H1 (cell line): ENCODE measurements at regions not wholly inside any gene's neighbourhood (a gene's known extent, or its start where the extent isn't known, plus 50 kb on each side); places are given as distances from the start of the nearest gene placed in this dataset.

Source experiments
- CBX8 ChIP-seq: fragments of 300-800, 300-1000 bp; sonication (generic); IDR thresholded peaks from 2 replicates; pipeline ENCODE4 v1.7.1; 2016; ENCODE audit warnings: low read depth, low read length, borderline replicate concordance
- CTCF ChIP-seq, 3 experiments: IDR thresholded peaks; 1 replicate in 2 of 3; 2 replicates in 1 of 3; pipeline versions ENCODE4 v1.5.1 to v1.6.1; 2011; ENCODE audit warnings: low read length in 3 of 3, mild to moderate bottlenecking in 3 of 3, inconsistent platforms in 2 of 3, low read depth in 1 of 3, moderate library complexity in 1 of 3; ENCODE audit not compliant: insufficient read depth in 1 of 3; ENCODE audit errors: control extremely low read depth in 1 of 3
- EGR1 ChIP-seq: IDR thresholded peaks from 2 replicates; pipeline ENCODE4 v1.6.1; 2011; ENCODE audit warnings: low read depth, low read length, borderline replicate concordance
- GTF2F1 ChIP-seq: IDR thresholded peaks from 2 replicates; pipeline ENCODE4 v1.6.1; 2012; ENCODE audit warnings: low read depth, low read length, improper control_type of control experiment, borderline replicate concordance
- KDM1A ChIP-seq: fragments of 200-600, 300-600 bp; sonication (generic); IDR thresholded peaks from 2 replicates; pipeline ENCODE4 v1.7.1; 2016; ENCODE audit warnings: mild to moderate bottlenecking, low read length, borderline replicate concordance
- POLR2A ChIP-seq, 2 experiments: IDR thresholded peaks; 1 replicate in 1 of 2; 2 replicates in 1 of 2; pipeline ENCODE4 v1.6.1; 2011; ENCODE audit warnings: low read depth in 2 of 2, low read length in 2 of 2, mild to moderate bottlenecking in 2 of 2; ENCODE audit errors: control extremely low read depth in 1 of 2
- RNF2 ChIP-seq: fragments of 200-900, 300-1000 bp; sonication (generic); IDR thresholded peaks from 2 replicates; pipeline ENCODE4 v1.7.1; 2016; ENCODE audit warnings: borderline replicate concordance, low read depth, mild to moderate bottlenecking, antibody characterized with exemption, low read length; ENCODE audit not compliant: poor library complexity, severe bottlenecking; ENCODE audit errors: missing control alignments
- SP1 ChIP-seq: IDR thresholded peaks from 2 replicates; pipeline ENCODE4 v1.6.1; 2011; ENCODE audit warnings: low read depth, low read length

DNA sequence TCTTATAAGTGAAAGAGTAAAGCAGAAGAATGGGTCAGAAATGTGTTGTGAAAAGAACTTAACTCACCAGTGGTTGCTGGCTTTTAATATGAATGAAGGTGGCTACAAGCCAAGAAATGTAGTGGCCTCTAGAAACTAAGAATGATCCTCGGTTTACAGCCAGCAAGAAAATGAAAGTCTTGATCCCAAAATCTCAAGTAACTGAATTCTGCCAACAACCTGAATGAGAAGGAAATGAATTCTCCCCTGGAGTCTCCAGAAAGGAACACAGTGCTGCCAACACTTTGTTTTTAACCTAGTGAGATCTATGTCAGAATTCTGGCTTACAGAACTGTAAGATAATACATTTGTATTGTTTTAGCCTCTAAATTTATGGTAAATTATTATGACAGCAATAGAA is 193.0 kb downstream of the FZD1 start:
- TF ChIP-seq CTCF (IDR thresholded peaks at IDR 0.05; ENCODE audit: control extremely low read depth in 1 of 3, insufficient read depth in 1 of 3, low read depth in 1 of 3, low read length in 3 of 3) (no peak), EGR1 (no peak), CBX8 (no peak), GTF2F1 (no peak), SP1 (no peak), RNF2 (no peak), KDM1A (no peak), POLR2A (IDR thresholded peaks at IDR 0.05; ENCODE audit: control extremely low read depth in 1 of 2, low read depth in 2 of 2, low read length in 2 of 2) (no peak)
